ENCODE measurements at regions not wholly inside any gene's neighbourhood (a gene's known extent, or its start where the extent isn't known, plus 50 kb on each side); places are given as distances from the start of the nearest gene placed in this dataset.

- peaks cover 34% of the 10 kb centered on the region for H3K27me3 Mint-ChIP-seq (ENCODE audit: low read depth, poor library complexity)
- H3K4me1 Mint-ChIP-seq = peaks cover 19% of the 10 kb centered on the region
- TF ChIP-seq, protein P1, sequence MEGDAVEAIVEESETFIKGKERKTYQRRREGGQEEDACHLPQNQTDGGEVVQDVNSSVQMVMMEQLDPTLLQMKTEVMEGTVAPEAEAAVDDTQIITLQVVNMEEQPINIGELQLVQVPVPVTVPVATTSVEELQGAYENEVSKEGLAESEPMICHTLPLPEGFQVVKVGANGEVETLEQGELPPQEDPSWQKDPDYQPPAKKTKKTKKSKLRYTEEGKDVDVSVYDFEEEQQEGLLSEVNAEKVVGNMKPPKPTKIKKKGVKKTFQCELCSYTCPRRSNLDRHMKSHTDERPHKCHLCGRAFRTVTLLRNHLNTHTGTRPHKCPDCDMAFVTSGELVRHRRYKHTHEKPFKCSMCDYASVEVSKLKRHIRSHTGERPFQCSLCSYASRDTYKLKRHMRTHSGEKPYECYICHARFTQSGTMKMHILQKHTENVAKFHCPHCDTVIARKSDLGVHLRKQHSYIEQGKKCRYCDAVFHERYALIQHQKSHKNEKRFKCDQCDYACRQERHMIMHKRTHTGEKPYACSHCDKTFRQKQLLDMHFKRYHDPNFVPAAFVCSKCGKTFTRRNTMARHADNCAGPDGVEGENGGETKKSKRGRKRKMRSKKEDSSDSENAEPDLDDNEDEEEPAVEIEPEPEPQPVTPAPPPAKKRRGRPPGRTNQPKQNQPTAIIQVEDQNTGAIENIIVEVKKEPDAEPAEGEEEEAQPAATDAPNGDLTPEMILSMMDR (IDR thresholded peaks at IDR 0.05) = no peak
- H3K27ac Mint-ChIP-seq = no peak overlapping the region
- peaks cover 10% of the 10 kb centered on the region for H3K9me3 Mint-ChIP-seq
- no peak overlapping the region for H3K4me3 Mint-ChIP-seq
- H3K36me3 Mint-ChIP-seq (ENCODE audit: low read depth) = no peaks in the 10 kb centered on the region
- no peak for DNase-seq
Observed at GRCh38 chr12:130049666-130050065, 112.6 kb upstream of the FZD10 start.

DNA sequence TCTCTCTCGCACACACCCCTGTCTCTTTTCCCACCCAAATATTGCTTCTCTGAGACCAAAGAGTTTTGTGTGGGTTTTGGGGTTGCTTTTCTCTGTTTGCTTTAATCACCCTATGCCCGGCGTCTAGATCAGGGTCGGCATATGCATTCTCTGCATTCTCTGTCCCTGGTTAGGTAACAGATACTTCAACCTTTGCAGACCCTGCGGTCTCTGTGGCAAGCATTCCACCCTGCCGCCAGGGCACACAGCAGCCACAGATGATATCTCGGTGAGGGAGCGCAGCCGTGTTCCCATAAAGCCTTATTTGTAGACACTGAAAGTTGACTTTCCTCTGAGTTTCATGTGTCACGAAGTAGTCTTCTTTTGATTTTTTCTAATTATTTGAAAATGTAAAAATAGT, 110.4 kb upstream of the FZD10 start:
- DNase-seq = no peak
- peaks cover 31% of the 10 kb centered on the region for H3K27me3 Mint-ChIP-seq (ENCODE audit: low read depth, poor library complexity)
- no peak overlapping the region for H3K27ac Mint-ChIP-seq
- peaks cover 10% of the 10 kb centered on the region for H3K4me1 Mint-ChIP-seq
- no peak overlapping the region for H3K4me3 Mint-ChIP-seq
- H3K36me3 Mint-ChIP-seq (ENCODE audit: low read depth) = no peaks in the 10 kb centered on the region
- TF ChIP-seq, protein P1 (IDR thresholded peaks at IDR 0.05) = no peak
- peaks cover 14% of the 10 kb centered on the region for H3K9me3 Mint-ChIP-seq

DNA sequence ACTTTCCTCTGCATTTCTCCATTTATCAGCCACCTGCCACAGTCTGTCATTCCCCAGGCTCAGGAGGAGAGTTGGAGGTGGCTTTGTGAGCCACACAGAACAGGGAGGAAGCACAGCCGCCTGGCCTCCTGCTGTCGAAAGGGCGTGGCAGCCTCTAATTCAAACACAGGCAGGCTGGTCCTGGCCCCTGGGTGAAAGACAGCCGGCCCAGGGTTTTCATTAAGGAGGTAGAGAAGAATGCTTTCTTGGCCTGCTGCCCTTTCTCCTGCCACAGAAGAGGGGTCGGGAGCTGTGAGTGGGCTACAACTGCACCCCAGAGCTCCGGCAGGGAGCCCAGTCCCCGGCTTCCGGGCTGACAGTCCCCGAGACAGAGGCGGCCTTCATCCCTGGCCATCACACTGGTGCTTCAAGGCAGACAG, 108.6 kb upstream of the FZD10 start:
- H3K4me1 Mint-ChIP-seq = peaks cover 10% of the 10 kb centered on the region
- peaks cover 14% of the 10 kb centered on the region for H3K9me3 Mint-ChIP-seq
- H3K4me3 Mint-ChIP-seq = no peak overlapping the region
- H3K27ac Mint-ChIP-seq = no peak overlapping the region
- DNase-seq = no peak
- no peaks in the 10 kb centered on the region for H3K36me3 Mint-ChIP-seq (ENCODE audit: low read depth)
- H3K27me3 Mint-ChIP-seq (ENCODE audit: low read depth, poor library complexity) = peaks cover 33% of the 10 kb centered on the region
- TF ChIP-seq, protein P1 (IDR thresholded peaks at IDR 0.05) = no peak

DNA sequence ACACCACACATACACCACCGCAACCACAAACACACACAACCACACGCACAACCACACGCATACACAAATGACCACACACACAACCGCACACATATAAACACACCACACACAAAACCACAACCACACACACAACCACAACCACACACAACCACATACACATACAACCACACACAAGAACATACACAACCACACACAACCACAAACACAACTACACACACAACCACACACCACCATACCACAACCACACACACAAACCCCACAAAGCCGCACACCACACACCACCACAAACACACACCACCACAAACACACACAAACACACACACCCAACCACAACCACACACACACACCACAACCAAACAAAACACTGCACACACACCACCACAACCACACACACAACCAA, 107.5 kb upstream of the FZD10 start:
- TF ChIP-seq, protein P1 (IDR thresholded peaks at IDR 0.05) = no peak
- DNase-seq = no peak
- no peak overlapping the region for H3K4me3 Mint-ChIP-seq
- no peaks in the 10 kb centered on the region for H3K36me3 Mint-ChIP-seq (ENCODE audit: low read depth)
- no peak overlapping the region for H3K27ac Mint-ChIP-seq
- H3K4me1 Mint-ChIP-seq = peaks cover 17% of the 10 kb centered on the region
- peaks cover 4% of the 10 kb centered on the region for H3K9me3 Mint-ChIP-seq
- peaks cover 33% of the 10 kb centered on the region for H3K27me3 Mint-ChIP-seq (ENCODE audit: low read depth, poor library complexity)

DNA sequence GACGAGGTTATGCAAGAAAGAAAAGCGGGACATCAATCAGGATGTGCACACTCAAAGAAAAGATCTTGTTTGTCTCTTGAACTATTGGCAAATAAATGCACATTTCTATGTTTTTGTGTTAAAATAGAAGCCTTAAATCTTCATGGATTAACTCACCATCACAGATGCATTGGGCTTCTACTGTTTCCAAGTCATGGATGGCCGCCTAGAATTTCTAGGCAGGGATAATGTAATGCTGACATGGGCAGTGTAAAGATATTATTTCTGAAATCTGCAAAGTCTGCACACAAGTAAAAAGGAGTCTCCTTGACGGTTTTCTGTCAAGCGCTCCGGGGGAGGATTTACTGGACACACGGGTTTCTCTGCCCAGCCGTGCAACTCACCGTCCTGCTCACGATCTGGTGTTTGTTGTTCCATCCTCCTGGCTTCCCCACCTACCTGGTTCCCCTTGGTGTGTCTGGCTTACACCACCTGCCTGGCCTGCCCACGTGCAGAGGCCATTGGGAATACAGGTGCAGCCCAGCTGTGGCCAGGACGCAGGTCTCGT, 103.3 kb upstream of the FZD10 start:
- TF ChIP-seq, protein P1 (IDR thresholded peaks at IDR 0.05) = no peak
- Mint-ChIP-seq H3K27me3 (ENCODE audit: low read depth, poor library complexity) (peaks cover 30% of the 10 kb centered on the region), H3K27ac (peak overlapping the region; percentile 79), H3K4me3 (no peak overlapping the region), H3K36me3 (ENCODE audit: low read depth) (no peaks in the 10 kb centered on the region), H3K4me1 (peaks cover 17% of the 10 kb centered on the region), H3K9me3 (peaks cover 15% of the 10 kb centered on the region)
- no peak for DNase-seq

GRCh38 chr12:130063866-130064265, 98.4 kb upstream of the FZD10 start:
- TF ChIP-seq, protein P1 (IDR thresholded peaks at IDR 0.05) = no peak
- DNase-seq = no peak
- Mint-ChIP-seq H3K27ac (no peak overlapping the region), H3K9me3 (peaks cover 16% of the 10 kb centered on the region), H3K4me3 (no peak overlapping the region), H3K36me3 (ENCODE audit: low read depth) (no peaks in the 10 kb centered on the region), H3K4me1 (peaks cover 7% of the 10 kb centered on the region), H3K27me3 (ENCODE audit: low read depth, poor library complexity) (peaks cover 26% of the 10 kb centered on the region)

Data from nephron progenitor cell (in vitro differentiated cells).